ENCODE measurements at regions not wholly inside any gene's neighbourhood (a gene's known extent, or its start where the extent isn't known, plus 50 kb on each side); places are given as distances from the start of the nearest gene placed in this dataset.

GRCh38 chr14:83196236-83196635, 1662.6 kb upstream of the SEL1L start:
- no peak for DNase-seq (ENCODE audit: low spot score)

- DNase-seq (ENCODE audit: low spot score): no peak
These were observed 1663.6 kb upstream of the SEL1L start for GRCh38 chr14:83197271-83197670.

GRCh38 chr14:83207550-83207949, 1673.9 kb upstream of the SEL1L start:
- no peak for DNase-seq (ENCODE audit: low spot score)

- DNase-seq (ENCODE audit: low spot score): no peak
These were observed 1674.7 kb upstream of the SEL1L start for GRCh38 chr14:83208341-83208740.

- no peak for DNase-seq (ENCODE audit: low spot score)
These were observed 1683.8 kb upstream of the SEL1L start for GRCh38 chr14:83217492-83217891.

GRCh38 chr14:83247924-83248639, 1714.4 kb upstream of the SEL1L start:
- no peak for DNase-seq (ENCODE audit: low spot score)

- no peak for DNase-seq (ENCODE audit: low spot score)
These were observed 1717.7 kb upstream of the SEL1L start for GRCh38 chr14:83251402-83251801.

- DNase-seq (ENCODE audit: low spot score): no peak
These were observed 1720.2 kb upstream of the SEL1L start for GRCh38 chr14:83253870-83254269.

- DNase-seq (ENCODE audit: low spot score): no peak
These were observed 1721.5 kb upstream of the SEL1L start for GRCh38 chr14:83255015-83255726.

GRCh38 chr14:83255727-83256090, 1722.1 kb upstream of the SEL1L start:
- no peak for DNase-seq (ENCODE audit: low spot score)

- no peak for DNase-seq (ENCODE audit: low spot score)
These were observed 1724.1 kb upstream of the SEL1L start for GRCh38 chr14:83257466-83258439.

GRCh38 chr14:83260751-83261150, 1727.1 kb upstream of the SEL1L start:
- DNase-seq (ENCODE audit: low spot score): no peak

GRCh38 chr14:83269583-83269982, 1735.9 kb upstream of the SEL1L start:
- no peak for DNase-seq (ENCODE audit: low spot score)

GRCh38 chr14:83271663-83272062, 1738.0 kb upstream of the SEL1L start:
- no peak for DNase-seq (ENCODE audit: low spot score)

- no peak for DNase-seq (ENCODE audit: low spot score)
These were observed 1747.1 kb upstream of the SEL1L start for GRCh38 chr14:83280719-83281118.

GRCh38 chr14:83282706-83283105, 1749.1 kb upstream of the SEL1L start:
- DNase-seq (ENCODE audit: low spot score): no peak

GRCh38 chr14:83287300-83287699, 1753.6 kb upstream of the SEL1L start:
- DNase-seq (ENCODE audit: low spot score): no peak

- DNase-seq (ENCODE audit: low spot score): no peak
These were observed 1755.7 kb upstream of the SEL1L start for GRCh38 chr14:83289390-83289789.

GRCh38 chr14:83289896-83290295, 1756.2 kb upstream of the SEL1L start:
- DNase-seq (ENCODE audit: low spot score): no peak

GRCh38 chr14:83290447-83290846, 1756.8 kb upstream of the SEL1L start:
- no peak for DNase-seq (ENCODE audit: low spot score)

GRCh38 chr14:83291714-83292113, 1758.1 kb upstream of the SEL1L start:
- no peak for DNase-seq (ENCODE audit: low spot score)

GRCh38 chr14:83294941-83295340, 1761.3 kb upstream of the SEL1L start:
- DNase-seq (ENCODE audit: low spot score): no peak

- no peak for DNase-seq (ENCODE audit: low spot score)
These were observed 1763.7 kb upstream of the SEL1L start for GRCh38 chr14:83297361-83297760.

Data from globus pallidus (tissue), 1 donor.